Fibroblast of villous mesenchyme (primary cell): ENCODE measurements at regions not wholly inside any gene's neighbourhood (a gene's known extent, or its start where the extent isn't known, plus 50 kb on each side); places are given as distances from the start of the nearest gene placed in this dataset.

Experiments used
- DNase-seq: peaks from one replicate; pipeline ENCODE4 v3.0.0-alpha.2; 2010; ENCODE audit warnings: low read depth
- H3K4me3 ChIP-seq: 2 replicates; pipeline ENCODE4 v1.5.1; 2011; ENCODE audit warnings: low read depth, mild to moderate bottlenecking, low read length
- TF ChIP-seq, protein P1 (sequence below): IDR thresholded peaks from 2 replicates; pipeline ENCODE4 v1.5.1; 2012; ENCODE audit warnings: low read depth, mild to moderate bottlenecking, low read length; ENCODE audit not compliant: insufficient read depth

DNA sequence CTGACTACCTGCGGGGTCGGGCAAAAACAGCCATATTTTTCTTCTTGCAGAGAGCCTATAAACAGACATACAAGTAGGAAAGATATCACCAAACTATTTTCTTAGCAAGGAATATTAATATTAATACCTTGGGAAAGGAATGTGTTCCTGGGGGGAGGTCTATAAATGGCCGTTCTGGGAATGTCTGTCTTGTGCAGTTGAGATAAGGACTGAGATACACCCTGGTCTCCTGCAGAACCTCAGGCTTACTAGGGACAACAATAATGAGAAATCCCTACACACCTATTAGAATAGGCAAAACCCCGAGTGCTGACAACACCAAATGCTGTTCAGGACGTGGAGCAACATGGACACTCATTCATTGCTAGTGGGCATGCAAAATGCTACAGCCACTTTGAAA is 297.2 kb downstream of the DRD1 start:
- TF ChIP-seq, protein P1, sequence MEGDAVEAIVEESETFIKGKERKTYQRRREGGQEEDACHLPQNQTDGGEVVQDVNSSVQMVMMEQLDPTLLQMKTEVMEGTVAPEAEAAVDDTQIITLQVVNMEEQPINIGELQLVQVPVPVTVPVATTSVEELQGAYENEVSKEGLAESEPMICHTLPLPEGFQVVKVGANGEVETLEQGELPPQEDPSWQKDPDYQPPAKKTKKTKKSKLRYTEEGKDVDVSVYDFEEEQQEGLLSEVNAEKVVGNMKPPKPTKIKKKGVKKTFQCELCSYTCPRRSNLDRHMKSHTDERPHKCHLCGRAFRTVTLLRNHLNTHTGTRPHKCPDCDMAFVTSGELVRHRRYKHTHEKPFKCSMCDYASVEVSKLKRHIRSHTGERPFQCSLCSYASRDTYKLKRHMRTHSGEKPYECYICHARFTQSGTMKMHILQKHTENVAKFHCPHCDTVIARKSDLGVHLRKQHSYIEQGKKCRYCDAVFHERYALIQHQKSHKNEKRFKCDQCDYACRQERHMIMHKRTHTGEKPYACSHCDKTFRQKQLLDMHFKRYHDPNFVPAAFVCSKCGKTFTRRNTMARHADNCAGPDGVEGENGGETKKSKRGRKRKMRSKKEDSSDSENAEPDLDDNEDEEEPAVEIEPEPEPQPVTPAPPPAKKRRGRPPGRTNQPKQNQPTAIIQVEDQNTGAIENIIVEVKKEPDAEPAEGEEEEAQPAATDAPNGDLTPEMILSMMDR = no peak

DNA sequence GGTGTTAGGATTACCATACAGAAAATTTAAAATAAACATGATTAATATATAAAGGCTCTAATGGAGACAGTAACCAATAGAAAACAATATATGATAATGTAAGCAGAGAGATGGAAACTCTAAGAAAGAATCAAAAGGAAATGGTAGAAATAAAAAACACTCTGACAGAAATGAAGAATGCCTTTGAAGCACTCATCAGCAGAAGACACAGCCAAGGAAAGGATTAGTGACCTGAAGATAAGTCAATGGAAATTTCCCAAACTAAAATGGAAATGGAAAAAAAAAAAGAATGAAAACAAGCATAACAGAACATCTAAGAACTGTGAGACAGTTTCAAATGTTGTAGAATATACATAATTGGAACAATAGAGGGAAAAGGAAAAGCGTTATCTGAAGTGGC is 302.6 kb downstream of the DRD1 start:
- TF ChIP-seq, protein P1 = no peak
- no peak overlapping the region for H3K4me3 ChIP-seq
- no peak for DNase-seq

More for the DNA sequence above, 297.2 kb downstream of the DRD1 start:
- DNase-seq = no peak
- H3K4me3 ChIP-seq = no peak overlapping the region

DNA sequence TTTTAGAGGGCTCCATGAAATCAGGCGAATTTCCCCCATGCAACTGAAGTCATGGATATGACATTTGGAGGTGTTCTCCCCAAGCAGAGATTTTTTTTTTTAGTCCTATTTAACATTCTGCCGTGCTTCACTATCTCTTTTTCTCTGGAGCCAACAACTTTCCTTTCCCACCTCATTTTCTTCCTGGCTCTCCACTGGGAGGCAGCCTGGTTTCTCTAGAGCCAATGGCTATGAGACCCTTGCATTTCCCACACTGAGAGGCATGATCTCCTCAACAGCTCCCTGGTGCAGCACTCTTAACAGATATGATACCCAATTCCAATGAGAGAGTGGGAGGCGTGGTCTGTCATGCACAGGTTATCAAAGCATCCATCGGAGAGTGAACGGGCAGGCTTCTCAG is 310.8 kb downstream of the DRD1 start:
- TF ChIP-seq, protein P1 = peak; percentile 4
- DNase-seq = no peak
- no peak overlapping the region for H3K4me3 ChIP-seq

DNA sequence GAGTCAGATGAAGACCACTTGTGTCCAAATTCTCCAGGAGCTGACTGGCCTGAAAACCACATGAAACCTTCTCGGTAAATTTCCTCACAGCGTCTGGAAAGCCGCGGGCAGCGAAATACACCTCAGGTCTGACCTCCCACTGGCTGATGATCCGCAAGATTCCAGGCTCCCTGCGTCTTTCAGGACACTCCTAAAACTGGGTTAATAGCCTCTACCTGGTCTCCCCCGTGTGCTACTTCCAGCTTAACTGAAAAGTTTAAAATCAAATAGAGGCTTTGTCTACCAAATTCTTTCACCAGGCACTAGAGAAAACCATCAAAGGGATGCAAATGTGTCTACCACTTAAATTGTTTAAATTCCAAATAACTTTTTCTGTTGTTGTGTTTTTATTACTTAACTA is 312.6 kb downstream of the DRD1 start:
- TF ChIP-seq, protein P1 = no peak
- H3K4me3 ChIP-seq = no peak overlapping the region
- DNase-seq = no peak

DNA sequence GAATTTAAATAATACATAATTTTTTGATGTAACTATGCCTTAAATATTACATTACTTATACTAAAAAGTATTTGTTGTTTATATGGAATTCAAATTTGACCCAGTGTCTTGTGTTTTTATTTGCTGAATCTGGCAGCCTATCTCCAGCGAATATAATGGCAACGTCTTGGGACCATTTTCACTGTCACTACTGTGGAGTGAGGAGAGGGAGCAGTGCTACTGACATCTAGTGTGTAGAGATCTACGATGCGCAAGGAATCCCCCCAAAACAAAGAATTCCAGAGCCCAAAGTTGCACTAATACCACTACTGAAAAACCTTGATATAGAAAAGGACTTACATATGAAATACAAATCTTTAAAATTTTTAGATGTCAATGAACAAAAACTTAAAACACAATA is 314.4 kb downstream of the DRD1 start:
- H3K4me3 ChIP-seq = no peak overlapping the region
- TF ChIP-seq, protein P1 = no peak
- no peak for DNase-seq

DNA sequence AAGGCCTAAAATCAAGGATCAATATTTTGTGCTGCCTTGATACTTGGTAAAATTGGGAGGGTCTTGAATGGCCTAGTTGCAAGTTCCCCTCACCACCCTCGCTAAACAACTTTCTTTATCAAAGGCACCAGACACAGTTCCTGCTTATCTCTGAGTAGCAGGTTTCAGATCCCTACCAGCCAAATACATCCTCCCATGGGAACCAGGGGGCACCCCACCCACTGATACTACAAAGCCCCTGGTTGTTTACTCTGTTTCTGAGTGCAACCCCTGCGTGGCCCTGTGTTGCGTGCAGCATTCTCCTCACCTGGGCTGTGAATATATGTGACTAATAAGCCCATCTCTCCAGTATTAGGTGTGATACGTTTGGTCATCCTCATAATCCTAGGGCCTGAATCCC is 314.9 kb downstream of the DRD1 start:
- no peak overlapping the region for H3K4me3 ChIP-seq
- TF ChIP-seq, protein P1 = no peak
- DNase-seq = no peak

DNA sequence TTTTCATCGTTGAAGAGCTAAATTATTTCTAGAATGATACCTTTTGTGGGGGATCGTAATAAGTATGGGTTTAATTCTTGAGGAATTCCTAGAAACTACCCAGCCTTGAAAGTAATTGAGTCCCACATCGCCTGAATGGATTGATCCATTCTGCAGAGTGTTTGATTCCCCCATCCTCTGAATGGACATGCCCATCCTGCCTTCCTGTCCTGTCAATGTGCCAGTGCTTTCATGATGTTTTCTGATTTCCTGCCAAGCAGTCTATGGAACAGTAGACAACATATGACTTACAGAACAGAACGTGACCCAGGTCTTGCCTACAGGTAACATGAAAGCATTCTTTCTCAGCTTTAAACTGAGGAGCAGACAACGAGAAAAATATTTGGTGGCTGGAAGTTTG is 319.2 kb downstream of the DRD1 start:
- no peak for DNase-seq
- TF ChIP-seq, protein P1 = no peak
- H3K4me3 ChIP-seq = no peak overlapping the region
